HG03095 (cell line): ENCODE measurements at regions not wholly inside any gene's neighbourhood (a gene's known extent, or its start where the extent isn't known, plus 50 kb on each side); places are given as distances from the start of the nearest gene placed in this dataset.

Experiments used
- ATAC-seq: cut with Tn5 transposase; IDR thresholded peaks from one replicate; pipeline ENCODE4 v1.9.1; 2021; ENCODE audit warnings: moderate library complexity; ENCODE audit not compliant: unreplicated experiment

DNA sequence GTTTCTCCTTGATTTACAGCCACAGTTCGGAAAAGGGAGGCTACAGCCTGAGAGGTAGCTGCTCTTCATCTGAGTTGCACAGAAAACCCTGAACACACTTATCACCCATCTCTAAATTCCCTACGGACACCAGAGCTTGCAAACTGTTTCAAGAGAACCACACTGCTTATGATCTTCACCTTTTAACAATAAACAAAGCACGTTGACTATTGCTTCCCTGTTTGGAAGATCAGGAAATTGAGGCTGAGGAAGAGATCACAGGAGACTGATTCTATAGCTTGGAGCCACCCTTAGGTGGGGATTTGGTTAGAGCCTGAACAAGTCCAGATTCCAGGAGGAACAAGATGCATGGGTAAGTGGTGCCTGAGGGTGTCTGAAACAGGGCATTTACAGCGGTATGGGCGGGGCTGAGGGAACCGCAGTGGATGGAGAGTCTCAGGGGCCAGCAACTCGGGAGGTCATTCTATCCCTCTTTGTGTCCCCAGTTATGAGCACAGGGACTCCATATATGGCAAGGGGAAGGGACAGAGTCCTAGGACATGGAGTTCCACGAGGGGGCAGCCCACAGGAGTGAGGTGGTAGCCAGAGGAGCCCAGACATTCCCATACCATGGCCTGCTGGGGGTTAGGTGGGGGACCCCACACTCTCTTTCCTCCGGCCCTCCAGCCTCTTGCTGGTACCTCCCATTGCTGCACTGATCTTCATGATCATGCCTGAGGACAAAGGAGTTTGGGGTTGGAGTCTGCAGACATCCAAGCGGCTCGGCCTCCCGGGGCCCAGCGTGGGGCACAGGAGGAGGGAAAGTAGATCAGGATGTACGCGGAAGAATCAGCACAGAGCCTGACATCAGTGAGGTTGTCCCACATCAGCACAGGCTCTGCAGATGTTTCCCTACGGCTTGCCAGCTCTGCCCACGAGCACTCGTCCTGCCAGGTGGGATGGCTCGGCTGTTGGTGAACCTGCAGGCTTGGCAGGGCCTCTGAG lies 162.3 kb upstream of the ZNF536 start:
- ATAC-seq = no peak

GRCh38 chr19:30212574-30212973 lies 159.6 kb upstream of the ZNF536 start:
- no peak for ATAC-seq

DNA sequence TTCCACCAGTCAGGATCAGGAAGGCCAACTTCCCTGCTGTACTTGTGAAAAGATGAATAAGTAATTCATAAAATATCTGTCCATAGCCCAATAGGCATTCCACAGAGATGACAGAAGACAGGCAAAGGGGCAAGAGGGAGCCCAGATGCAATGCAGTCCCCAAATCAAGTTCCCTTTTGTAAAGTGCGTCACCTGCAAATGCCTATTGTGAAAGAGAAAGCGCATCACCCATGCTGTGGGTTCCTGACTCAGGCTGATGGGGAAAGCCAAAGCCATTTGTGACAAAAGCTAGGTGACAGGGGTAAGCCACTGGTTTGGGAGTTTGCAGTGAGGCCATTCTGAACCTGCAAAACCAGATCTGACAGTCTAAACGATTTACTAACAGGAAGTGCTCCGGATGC lies 157.5 kb upstream of the ZNF536 start:
- ATAC-seq = peak; percentile 78

GRCh38 chr19:30215248-30215647 lies 156.9 kb upstream of the ZNF536 start:
- ATAC-seq = no peak

GRCh38 chr19:30216453-30216852 lies 155.7 kb upstream of the ZNF536 start:
- no peak for ATAC-seq

- no peak for ATAC-seq
Measured at GRCh38 chr19:30217461-30217860, 154.7 kb upstream of the ZNF536 start.

DNA sequence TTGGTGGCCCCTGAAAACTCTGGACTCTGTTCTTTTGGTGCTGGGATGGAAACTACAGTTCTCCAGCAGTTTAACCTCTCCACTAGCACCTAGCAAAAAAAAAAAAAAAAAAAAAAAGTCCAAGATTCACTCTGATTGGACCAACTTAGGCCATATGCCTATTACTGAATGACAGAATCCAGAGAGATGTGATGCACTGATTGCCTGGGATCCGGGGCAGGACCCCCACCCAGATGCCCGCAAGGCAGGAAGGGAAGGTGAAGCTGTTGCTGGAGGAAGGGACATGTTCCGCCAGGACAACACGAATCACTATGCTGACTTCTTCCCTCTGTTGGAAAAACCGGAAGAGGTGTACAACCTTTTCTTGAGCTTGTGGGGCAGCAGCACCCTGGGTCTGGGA lies 152.5 kb upstream of the ZNF536 start:
- ATAC-seq = no peak

GRCh38 chr19:30221176-30221575 lies 151.0 kb upstream of the ZNF536 start:
- ATAC-seq = no peak

DNA sequence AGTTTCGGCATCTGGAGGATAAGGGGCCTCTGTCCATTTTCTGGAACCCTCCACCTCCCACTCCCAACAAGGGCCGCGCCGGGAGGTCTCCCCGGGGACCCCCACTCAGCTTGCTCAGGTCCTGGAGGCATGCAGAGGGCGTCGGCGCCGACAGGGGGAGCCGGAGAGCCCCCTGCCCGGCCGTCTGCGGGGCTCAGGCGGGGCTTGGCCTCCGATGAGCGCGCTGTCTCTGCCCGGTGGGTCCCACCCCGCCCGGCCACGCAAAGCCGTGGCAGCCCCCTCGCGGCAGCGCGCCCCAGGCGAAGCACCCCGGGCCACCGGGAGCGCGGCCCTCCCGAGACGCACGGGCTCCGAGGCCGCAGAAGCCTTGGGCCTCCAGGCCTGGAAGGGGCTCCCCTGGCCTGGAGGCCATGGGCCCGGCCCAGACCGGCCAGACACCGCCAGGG lies 149.7 kb upstream of the ZNF536 start:
- ATAC-seq = no peak

- ATAC-seq = no peak
Measured at GRCh38 chr19:30222992-30223865, 149.0 kb upstream of the ZNF536 start.

DNA sequence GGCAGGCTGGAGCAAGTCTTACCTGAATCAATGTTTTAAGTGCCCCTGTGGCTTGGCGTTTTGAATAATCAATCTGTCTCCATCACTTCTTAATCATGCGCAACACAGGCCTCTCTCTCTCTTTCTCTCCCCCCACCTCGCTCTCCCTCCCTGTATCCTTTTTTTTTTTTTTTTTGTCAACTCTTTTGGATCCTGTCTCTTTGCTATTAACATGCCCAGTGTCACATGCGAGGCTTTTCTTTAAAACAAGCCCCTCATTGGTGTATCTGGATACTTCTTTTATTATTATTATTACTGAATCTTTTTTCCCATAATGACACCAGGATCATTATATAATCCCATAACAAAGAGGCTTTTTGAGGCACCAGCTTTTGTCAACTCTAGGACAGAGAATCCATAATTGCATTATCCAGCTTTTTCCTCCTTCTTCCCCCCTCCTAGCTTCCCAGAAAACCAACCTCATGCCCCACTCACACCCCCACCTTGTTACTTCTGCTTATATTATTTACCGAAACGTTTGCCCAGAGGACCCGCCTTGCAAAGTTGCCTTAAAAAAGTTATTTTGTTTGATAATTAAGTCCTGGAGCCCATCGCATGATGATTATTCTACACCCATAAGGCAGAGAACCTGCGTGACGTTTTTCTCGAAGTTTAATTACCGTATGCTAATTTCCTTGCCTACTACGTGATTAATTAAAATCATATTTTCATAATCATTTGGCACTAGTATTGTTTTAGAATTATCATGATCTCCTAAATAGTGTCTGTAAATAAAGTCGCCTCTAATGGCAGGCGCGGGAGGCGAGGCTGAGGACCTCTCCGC lies 148.1 kb upstream of the ZNF536 start:
- ATAC-seq = no peak

DNA sequence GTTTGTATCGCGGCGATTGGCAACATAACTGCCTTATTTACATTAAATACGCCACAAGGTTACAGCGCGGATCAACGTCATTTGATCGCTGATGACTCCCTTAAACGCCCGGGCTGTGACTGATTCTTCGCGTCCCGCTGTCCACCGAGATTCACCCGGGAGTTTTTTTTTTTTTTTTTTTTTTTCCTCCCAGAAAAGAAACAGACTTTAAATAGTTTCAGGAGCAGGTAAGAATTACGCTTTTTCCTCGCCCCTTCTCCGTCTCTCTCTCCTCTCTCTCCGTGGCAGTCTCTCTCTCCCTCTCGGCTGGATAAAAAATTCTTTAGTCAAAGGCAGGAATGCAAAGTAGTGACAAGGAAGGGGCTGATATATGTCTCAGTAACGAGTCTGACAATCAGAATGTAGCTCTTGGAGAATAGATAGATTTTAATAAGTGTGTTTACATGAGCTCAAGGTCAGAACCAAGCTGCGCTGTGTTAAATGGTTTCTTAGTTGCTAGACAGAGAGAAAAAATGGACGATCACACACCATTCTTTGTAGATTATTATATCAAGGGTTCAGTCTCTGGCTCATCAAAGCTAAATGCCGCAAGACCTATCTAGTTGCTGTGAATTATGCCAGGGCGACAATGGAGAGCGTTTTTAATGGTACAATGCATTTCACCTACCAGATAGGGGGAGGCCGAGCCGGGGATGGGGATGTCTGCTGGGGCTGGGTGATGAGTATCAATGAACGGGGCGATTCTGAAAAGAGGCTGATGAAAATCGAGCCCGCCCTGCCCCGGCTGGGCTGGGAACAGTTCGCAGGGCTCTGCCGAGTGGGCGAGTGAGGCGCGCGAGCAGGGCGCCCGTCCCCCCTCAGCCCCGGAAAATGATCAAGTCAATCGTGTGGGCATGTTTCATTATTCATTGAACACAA lies 147.2 kb upstream of the ZNF536 start:
- no peak for ATAC-seq

DNA sequence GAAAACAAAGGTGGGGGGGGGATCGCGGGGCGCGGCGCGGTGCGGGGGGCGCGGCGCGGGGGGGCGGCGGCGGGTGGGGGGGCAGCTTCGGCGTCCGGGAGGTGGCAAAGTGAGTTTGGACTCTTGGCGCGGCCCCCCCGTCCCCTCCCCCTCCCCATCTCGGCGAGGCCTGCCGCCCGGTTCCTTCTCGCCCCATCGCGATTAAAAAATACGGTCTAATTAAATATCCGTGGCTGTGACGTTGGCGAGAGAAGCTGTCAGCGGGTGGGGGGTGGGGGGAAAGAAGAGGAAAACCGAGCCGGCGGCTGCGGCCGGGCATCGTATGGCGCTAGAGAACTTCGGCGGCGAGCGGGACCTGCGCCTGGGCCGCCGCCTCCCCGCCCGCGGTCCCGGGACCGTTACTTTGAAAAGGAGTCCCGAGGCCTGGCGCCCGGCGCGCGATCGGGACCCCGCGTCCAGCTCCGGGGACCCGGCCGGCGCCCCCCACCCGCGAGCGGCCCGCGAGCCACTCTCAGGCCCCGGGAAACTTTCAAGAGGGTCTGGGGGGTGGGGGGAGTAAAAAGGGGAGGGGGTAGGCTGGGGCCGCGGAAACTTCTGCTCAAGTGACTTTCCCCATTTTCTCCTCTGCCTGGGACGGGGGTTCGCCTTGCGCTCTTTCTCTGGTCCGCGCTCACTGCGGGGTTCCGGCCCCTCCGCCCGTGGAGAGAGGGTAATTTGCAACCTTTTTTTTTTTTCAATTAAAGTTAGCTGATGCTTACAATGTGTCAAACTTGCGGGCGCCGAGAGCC lies 146.3 kb upstream of the ZNF536 start:
- ATAC-seq = no peak

GRCh38 chr19:30226464-30227011 lies 145.6 kb upstream of the ZNF536 start:
- ATAC-seq = no peak

DNA sequence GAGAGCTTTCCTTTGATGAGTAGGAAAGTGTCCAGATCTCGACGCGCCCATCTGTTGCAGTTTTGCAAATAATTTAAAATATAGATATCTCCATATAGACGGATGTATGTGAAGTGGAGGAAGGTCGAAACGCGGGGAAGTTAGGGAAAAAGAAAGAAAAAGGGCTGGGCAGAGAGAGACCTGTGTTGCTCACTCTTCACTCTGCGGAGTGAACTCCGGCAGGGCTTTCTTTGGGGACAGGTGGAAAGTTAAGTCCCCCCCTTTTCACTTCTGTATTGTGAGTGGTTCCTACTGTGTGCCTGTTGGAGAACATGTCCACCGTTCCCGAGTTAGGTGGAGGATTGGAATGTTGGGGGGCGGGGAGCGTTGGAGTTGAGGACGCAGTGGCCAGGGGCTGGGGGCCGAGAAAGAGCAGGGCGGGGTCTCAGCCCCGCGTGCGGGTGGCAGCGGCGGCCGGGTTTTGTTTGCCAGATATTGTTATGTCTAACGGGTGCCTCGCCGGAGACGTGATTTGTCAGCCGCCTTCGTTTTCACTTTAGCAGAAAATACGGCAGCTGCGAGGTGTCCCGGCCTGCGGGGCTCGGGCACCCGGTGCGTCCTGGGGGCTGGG lies 145.1 kb upstream of the ZNF536 start:
- ATAC-seq = peak; percentile 23

GRCh38 chr19:30227661-30228112 lies 144.5 kb upstream of the ZNF536 start:
- peak; percentile 54 for ATAC-seq

DNA sequence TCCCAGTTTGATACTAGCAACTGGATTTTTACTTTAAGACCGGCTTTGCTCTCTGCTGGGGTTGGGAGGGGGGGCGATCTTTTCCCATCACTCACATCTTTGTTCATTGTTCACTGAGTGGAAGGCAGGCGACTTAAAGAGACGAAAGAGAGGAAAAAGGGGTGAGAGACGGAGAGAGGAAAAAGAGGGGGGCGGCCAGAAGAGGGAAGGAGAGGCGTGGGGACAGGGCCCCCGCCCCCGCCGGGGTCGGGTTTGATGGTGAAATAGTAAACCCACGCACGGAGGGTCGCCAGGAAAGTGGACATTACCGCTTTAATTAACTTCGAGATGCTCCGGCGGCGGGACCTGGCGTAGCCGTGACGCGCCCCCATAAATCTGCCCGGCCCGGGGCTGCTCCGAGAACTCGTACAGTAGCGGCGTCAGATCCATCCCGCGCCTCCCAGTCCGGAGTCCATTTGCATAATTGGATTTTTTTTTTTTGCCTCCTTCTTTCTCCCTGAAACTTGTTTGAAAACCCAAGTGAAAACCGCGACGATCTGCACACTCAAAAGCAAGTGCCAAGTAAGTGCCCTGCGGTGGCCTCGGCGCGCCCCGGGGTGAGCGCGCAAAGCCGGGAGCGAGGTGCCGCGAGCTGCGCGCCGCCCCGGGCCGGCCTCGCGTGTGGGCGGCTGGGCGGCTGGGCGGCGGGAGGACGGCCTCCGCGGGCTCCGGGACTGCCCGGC lies 143.9 kb upstream of the ZNF536 start:
- no peak for ATAC-seq
